HG03175 (cell line): ENCODE measurements at regions not wholly inside any gene's neighbourhood (a gene's known extent, or its start where the extent isn't known, plus 50 kb on each side); places are given as distances from the start of the nearest gene placed in this dataset.

ENCODE experiments used
- ATAC-seq: cut with Tn5 transposase; IDR thresholded peaks from one replicate; pipeline ENCODE4 v1.9.1; 2021; ENCODE audit warnings: mild to moderate bottlenecking, moderate library complexity; ENCODE audit not compliant: unreplicated experiment

- peak; percentile 90 for ATAC-seq
Measured at GRCh38 chr10:77710759-77711682, 73.4 kb upstream of the KCNMA1 start.

DNA sequence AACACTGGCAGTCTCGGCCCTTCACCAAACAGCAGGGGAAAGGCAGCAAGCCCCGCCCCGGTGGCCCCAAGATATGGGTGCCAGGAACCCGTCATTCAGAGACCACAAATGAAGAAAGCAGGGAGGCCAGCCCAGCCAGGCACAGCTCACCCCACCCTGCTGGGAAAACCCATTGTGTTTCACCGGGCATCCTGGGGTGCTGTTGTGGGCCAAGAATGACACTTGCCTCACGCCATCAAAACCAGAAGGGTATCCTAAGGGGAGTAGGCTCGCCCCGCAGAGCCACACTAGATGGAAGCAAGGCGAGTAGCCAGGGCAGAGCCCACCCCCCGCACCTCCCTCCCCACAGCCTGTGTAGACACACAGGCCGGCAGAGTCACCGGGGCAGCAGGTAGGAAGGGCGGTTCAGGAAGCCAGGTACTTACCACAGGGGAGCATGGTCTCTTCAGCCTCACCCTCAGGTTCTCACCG, 72.5 kb upstream of the KCNMA1 start:
- no peak for ATAC-seq

DNA sequence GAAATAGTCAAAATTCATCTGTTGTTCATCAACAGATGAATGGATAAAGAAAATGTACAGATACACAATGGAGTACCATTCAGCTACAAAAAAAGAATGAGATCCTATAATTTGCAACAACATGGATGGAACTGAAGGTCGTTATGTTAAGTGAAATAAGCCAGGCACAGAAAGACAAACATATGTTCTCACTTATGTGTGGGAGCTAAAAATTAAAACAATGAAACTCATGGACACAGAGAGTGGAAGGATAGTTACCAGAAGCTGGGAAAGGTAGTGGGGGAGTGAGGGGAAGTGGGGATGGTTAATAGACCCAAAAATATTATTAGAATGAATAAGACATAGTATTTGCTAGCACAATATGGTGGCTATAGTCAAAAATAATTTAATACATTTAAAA, 70.0 kb upstream of the KCNMA1 start:
- no peak for ATAC-seq

DNA sequence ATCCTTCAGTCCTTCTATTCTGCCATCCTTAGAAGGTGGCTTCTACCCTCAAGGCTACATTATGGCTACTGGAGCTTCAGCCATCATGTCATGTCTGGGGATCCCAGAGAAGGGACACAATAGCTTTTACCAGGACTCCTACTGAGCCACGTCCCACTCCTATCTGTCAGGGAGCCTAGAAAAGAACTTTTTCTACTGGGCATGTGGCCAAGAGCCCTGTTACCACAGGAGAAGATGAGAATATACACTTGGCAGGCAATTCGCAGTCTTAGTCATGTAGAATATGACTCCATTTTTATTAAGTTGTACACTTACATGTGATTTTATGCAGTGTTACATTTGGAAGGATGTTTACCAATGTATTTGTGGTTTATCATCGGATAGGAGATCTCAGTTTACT, 64.6 kb upstream of the KCNMA1 start:
- peak; percentile 52 for ATAC-seq

GRCh38 chr10:77700086-77700485, 62.5 kb upstream of the KCNMA1 start:
- ATAC-seq: no peak

DNA sequence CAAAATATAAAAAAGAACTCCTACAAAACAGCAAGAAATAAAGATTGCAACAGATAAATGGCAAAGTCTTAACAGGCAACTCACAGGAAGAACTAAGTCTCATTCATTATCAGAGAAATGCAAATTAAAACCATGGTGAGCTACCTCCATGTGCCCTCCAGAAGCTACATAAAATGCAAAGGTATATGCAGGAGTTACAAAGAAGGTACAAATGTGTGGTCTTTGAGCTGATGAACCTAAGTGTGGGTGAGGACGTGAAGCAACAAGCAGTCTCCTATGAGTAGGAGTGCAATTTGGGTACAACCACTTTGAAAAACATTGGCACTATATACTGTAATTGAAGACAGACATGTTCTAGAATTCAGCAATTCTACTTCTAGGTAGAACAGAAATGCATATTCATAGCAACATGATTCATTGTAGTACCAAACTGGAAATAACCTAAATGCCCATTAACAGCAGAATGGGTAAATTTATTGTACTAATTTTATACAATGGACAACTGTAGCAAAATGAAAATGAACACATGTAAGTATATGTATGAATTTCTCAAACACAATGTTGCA, 61.6 kb upstream of the KCNMA1 start:
- ATAC-seq: no peak

GRCh38 chr10:77698267-77698931, 60.8 kb upstream of the KCNMA1 start:
- ATAC-seq: no peak

GRCh38 chr10:77696584-77696983, 59.0 kb upstream of the KCNMA1 start:
- ATAC-seq: no peak

GRCh38 chr10:77695186-77695585, 57.6 kb upstream of the KCNMA1 start:
- ATAC-seq: no peak

- no peak for ATAC-seq
Measured at GRCh38 chr10:77692782-77693181, 55.2 kb upstream of the KCNMA1 start.

GRCh38 chr10:77689339-77689738, 51.7 kb upstream of the KCNMA1 start:
- ATAC-seq: no peak

- no peak for ATAC-seq
Measured at GRCh38 chr10:77687621-77688020, 50.0 kb upstream of the KCNMA1 start.
